GM12873 (cell line): ENCODE measurements at regions not wholly inside any gene's neighbourhood (a gene's known extent, or its start where the extent isn't known, plus 50 kb on each side); places are given as distances from the start of the nearest gene placed in this dataset.

Source experiments
- CTCF ChIP-seq: IDR thresholded peaks from 2 replicates; pipeline ENCODE4 v1.5.1; 2012; ENCODE audit warnings: low read depth, mild to moderate bottlenecking, moderate library complexity, low read length, control low read depth; ENCODE audit not compliant: insufficient read depth; ENCODE audit errors: missing control alignments

- no peak for TF ChIP-seq CTCF
These were observed 106.4 kb upstream of the C14orf180 start for GRCh38 chr14:104473244-104473565.

DNA sequence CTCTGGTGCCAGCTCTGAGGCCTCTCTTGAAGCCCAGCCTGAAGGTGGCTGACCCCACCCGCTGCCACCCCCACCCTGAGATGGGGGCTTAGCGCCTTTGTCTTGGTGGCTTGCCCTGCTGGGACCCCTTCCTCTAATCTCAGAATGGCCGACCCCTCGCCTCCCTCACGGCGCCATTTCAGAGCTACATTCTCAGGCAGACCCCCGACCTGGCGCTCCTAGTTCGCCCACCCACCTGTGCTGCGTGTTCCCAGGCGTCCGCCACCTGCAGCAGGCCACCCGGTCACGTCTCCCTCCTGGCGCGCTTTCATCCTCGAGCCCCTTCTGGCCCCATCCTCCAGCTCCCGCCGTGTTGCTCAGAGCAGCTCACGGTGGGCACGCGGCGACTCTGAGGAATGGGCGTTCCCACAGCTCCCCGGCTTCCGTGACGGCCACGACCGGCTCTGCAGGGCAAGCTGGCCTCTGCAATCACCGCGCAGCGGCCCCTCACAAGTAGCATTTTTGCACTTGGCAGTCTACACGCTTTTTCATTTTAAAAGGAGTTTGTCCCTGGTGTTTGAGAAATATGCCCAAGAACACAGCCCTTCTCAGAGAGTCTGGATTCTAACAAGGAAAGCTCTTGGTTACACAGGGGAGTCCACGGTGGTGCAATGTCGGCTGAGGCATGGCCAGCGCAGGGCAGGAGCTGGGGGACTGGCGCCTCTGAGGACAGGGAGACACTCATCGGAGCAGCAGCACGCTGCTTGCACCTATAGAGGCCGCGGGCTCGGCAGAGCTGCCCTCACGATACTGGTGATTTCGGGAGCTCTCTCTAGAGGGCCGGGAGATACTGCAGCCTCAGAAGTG, 105.7 kb upstream of the C14orf180 start:
- no peak for TF ChIP-seq CTCF

DNA sequence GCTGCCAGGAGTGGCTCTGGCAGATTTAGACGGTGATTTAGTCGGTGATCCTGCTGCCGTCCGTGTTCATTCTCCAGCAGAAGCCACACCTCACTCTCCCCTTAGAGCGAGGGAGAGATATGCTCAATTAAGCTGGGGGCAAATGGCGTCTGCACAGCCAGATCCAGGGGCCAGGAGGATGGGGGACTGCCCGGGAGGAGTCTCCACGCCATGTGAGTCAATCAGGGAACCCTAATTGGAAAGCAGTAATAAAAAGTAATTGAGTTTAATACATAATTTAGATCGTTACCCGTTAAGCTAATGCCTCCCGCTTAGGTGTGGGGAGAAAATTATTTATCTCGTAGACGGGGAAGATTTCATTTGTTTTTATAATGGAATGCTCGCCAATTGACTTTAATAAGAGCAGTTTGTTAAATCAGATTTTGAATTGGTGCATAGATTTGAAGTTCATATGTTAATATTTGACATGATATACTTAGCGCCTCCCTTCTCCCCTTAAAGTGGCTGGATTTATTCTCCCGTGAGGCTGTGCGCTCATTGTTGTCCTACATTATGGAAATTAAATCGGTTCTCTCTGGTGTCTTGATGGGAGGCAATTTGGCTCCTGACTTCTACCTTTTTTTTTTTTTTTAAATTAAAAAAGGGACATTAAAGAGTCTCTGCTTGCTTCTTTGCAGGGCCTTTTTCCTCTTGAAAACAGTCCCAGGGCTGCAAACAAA, 104.9 kb upstream of the C14orf180 start:
- TF ChIP-seq CTCF, result no peak

DNA sequence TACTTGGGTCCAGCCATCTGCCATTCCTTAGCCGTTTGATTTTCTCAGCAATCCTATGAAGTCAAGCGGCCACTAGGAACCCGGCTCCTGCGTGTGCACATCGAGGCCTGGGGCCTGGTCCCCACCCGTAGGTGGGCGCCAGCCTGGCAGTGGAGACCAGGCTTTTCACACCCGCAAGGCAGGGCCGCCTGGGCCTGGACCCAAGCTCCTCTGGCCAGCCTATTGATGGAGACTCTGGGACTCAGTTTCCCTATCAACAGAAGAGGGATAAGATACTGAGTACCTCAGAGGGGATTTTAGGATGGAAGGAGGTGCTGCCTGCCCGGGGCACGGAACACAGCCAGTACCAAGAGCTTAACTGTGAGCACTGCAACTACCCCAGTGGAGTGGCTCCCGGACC, 104.3 kb upstream of the C14orf180 start:
- TF ChIP-seq CTCF, result no peak

GRCh38 chr14:104475802-104476201, 103.8 kb upstream of the C14orf180 start:
- TF ChIP-seq CTCF, result no peak

GRCh38 chr14:104476437-104476836, 103.1 kb upstream of the C14orf180 start:
- TF ChIP-seq CTCF, result no peak

DNA sequence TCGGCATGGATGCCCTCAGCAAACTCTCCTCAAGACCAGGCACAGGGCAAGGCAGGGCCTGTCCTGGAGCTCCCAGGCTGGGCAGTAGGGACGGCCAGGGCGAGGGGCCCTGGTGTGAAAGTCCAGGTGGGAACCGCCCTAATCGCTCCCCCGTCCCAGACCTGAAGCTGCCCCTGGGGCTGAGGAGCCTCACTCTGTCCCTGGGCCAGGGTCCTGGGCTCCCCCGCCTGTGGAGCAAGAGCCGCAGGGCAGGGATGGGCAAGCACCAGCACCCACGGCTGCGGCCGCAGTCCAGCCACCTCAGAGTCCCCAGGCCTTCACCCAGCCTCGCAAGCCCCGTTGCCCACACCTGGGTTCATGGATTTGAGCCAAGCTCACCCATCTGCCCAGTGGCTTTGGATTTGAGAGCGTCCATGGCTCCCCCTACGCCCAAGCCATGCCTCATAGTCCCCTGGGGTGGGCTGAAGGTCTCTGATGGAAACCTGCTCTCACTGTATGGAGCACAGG, 102.4 kb upstream of the C14orf180 start:
- TF ChIP-seq CTCF, result no peak
